ENCODE measurements at regions not wholly inside any gene's neighbourhood (a gene's known extent, or its start where the extent isn't known, plus 50 kb on each side); places are given as distances from the start of the nearest gene placed in this dataset.
"Not testable (repeated sequence)": the region's sequence is repeated elsewhere in the genome, so short reads cannot be mapped to it uniquely, and the experiment has no call there.

- H3K27ac ChIP-seq (ENCODE audit: poor library complexity, severe bottlenecking) = no peak overlapping the region
- DNase-seq (ENCODE audit: low spot score) (no peak), ATAC-seq (ENCODE audit: low read depth) (no peak)
- peaks cover 2% of the 10 kb centered on the region for H3K9me3 ChIP-seq (ENCODE audit: severe bottlenecking)
- H3K36me3 ChIP-seq (ENCODE audit: low read depth) = no peaks in the 10 kb centered on the region
- H3K4me1 ChIP-seq (ENCODE audit: insufficient read depth, poor library complexity, severe bottlenecking) = no peaks in the 10 kb centered on the region
- H3K27me3 ChIP-seq (ENCODE audit: insufficient read depth, poor library complexity, severe bottlenecking) = peaks cover 5% of the 10 kb centered on the region
- no peak overlapping the region for H3K4me3 ChIP-seq (ENCODE audit: severe bottlenecking)
- no peak for TF ChIP-seq CTCF (IDR thresholded peaks at IDR 0.05; ENCODE audit: poor library complexity, severe bottlenecking)
These were observed 180.4 kb upstream of the PKN2 start for GRCh38 chr1:88503646-88504045.

GRCh38 chr1:88504601-88505000 lies 179.5 kb upstream of the PKN2 start:
- Histone ChIP-seq H3K4me3 (ENCODE audit: severe bottlenecking) (no peak overlapping the region), H3K9me3 (ENCODE audit: severe bottlenecking) (peaks cover 2% of the 10 kb centered on the region), H3K4me1 (ENCODE audit: insufficient read depth, poor library complexity, severe bottlenecking) (no peaks in the 10 kb centered on the region), H3K27ac (ENCODE audit: poor library complexity, severe bottlenecking) (no peak overlapping the region), H3K27me3 (ENCODE audit: insufficient read depth, poor library complexity, severe bottlenecking) (peaks cover 5% of the 10 kb centered on the region), H3K36me3 (ENCODE audit: low read depth) (no peaks in the 10 kb centered on the region)
- no peak for TF ChIP-seq CTCF (IDR thresholded peaks at IDR 0.05; ENCODE audit: poor library complexity, severe bottlenecking)
- ATAC-seq (ENCODE audit: low read depth) (no peak), DNase-seq (ENCODE audit: low spot score) (no peak)

GRCh38 chr1:88509379-88509778 lies 174.7 kb upstream of the PKN2 start:
- Histone ChIP-seq H3K27ac (ENCODE audit: poor library complexity, severe bottlenecking) (no peak overlapping the region), H3K36me3 (ENCODE audit: low read depth) (no peaks in the 10 kb centered on the region), H3K9me3 (ENCODE audit: severe bottlenecking) (no peaks in the 10 kb centered on the region), H3K27me3 (ENCODE audit: insufficient read depth, poor library complexity, severe bottlenecking) (no peaks in the 10 kb centered on the region), H3K4me3 (ENCODE audit: severe bottlenecking) (no peak overlapping the region), H3K4me1 (ENCODE audit: insufficient read depth, poor library complexity, severe bottlenecking) (no peaks in the 10 kb centered on the region)
- no peak for DNase-seq (ENCODE audit: low spot score)
- ATAC-seq (ENCODE audit: low read depth) = no peak
- TF ChIP-seq CTCF (IDR thresholded peaks at IDR 0.05; ENCODE audit: poor library complexity, severe bottlenecking) = no peak

GRCh38 chr1:88514544-88515060 lies 169.5 kb upstream of the PKN2 start:
- ATAC-seq (ENCODE audit: low read depth) = no peak

GRCh38 chr1:88517499-88517898 lies 166.6 kb upstream of the PKN2 start:
- H3K4me3 ChIP-seq (ENCODE audit: severe bottlenecking); H3K27ac ChIP-seq (ENCODE audit: poor library complexity, severe bottlenecking); H3K4me1 ChIP-seq (ENCODE audit: insufficient read depth, poor library complexity, severe bottlenecking); H3K9me3 ChIP-seq (ENCODE audit: severe bottlenecking); H3K36me3 ChIP-seq (ENCODE audit: low read depth); ATAC-seq (ENCODE audit: low read depth); DNase-seq (ENCODE audit: low spot score); H3K27me3 ChIP-seq (ENCODE audit: insufficient read depth, poor library complexity, severe bottlenecking): not testable (repeated sequence)

More at GRCh38 chr1:88514544-88515060, 169.5 kb upstream of the PKN2 start:
- Histone ChIP-seq H3K27ac (ENCODE audit: poor library complexity, severe bottlenecking) (no peak overlapping the region), H3K27me3 (ENCODE audit: insufficient read depth, poor library complexity, severe bottlenecking) (peaks cover 4% of the 10 kb centered on the region), H3K9me3 (ENCODE audit: severe bottlenecking) (no peaks in the 10 kb centered on the region), H3K4me1 (ENCODE audit: insufficient read depth, poor library complexity, severe bottlenecking) (no peaks in the 10 kb centered on the region), H3K36me3 (ENCODE audit: low read depth) (no peaks in the 10 kb centered on the region), H3K4me3 (ENCODE audit: severe bottlenecking) (no peak overlapping the region)
- DNase-seq (ENCODE audit: low spot score) = no peak
- no peak for TF ChIP-seq CTCF (IDR thresholded peaks at IDR 0.05; ENCODE audit: poor library complexity, severe bottlenecking)

Measured in RWPE2 (cell line).